HFFc6 (cell line): ENCODE measurements at regions not wholly inside any gene's neighbourhood (a gene's known extent, or its start where the extent isn't known, plus 50 kb on each side); places are given as distances from the start of the nearest gene placed in this dataset.
"Not testable (repeated sequence)": the region's sequence is repeated elsewhere in the genome, so short reads cannot be mapped to it uniquely, and the experiment has no call there.

Experiments used
- DNase-seq: peaks from one replicate; pipeline ENCODE4 v3.0.0-alpha.2; 2018
- H3K27ac Mint-ChIP-seq: 2 replicates; pipeline ENCODE4 v1.8.0; 2020; ENCODE audit warnings: mild to moderate bottlenecking, mixed read lengths
- H3K27me3 Mint-ChIP-seq: 2 replicates; pipeline ENCODE4 v1.8.0; 2021; ENCODE audit warnings: mild to moderate bottlenecking, moderate library complexity, mixed read lengths; ENCODE audit not compliant: insufficient read depth
- H3K36me3 Mint-ChIP-seq: 2 replicates; pipeline ENCODE4 v1.8.0; 2021; ENCODE audit warnings: low read depth, mixed read lengths
- H3K4me1 Mint-ChIP-seq: 2 replicates; pipeline ENCODE4 v1.8.0; 2020; ENCODE audit warnings: low read depth, mixed read lengths
- H3K4me3 Mint-ChIP-seq: 2 replicates; pipeline ENCODE4 v1.8.0; 2020; ENCODE audit warnings: mild to moderate bottlenecking, moderate library complexity, mixed read lengths
- H3K9me3 Mint-ChIP-seq: 2 replicates; pipeline ENCODE4 v1.8.0; 2020; ENCODE audit warnings: mild to moderate bottlenecking, mixed read lengths
- TF ChIP-seq, protein P1 (sequence below): fragments of 200-600 bp; sonication (generic); IDR thresholded peaks from 2 replicates; pipeline ENCODE4 v1.5.0; 2021; ENCODE audit warnings: antibody characterized with exemption, mild to moderate bottlenecking

DNA sequence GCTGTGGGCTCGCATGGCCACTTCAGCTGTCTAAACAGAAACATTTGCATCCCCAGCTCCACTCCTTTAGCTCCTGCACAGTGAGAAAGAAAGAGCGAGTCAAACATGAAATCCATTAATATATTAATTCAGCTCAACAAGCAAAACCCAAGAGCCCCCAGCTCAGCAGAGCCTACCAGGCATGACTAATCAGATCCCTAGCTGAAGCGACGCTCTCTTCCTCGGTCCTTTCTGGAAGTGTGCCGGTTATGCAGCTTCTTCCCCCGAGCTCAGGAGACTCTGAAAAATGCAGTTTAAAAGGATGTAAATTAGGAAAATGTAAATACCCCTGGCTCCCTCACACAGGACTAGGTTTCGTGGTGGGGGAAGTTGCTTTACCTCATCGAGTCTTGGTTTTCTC lies 221.5 kb downstream of the ANKRD30B start:
- Mint-ChIP-seq H3K27me3 (no peaks in the 10 kb centered on the region), H3K36me3 (no peaks in the 10 kb centered on the region), H3K4me3 (no peak overlapping the region), H3K9me3 (peaks cover 32% of the 10 kb centered on the region), H3K4me1 (no peaks in the 10 kb centered on the region), H3K27ac (no peak overlapping the region)
- no peak for DNase-seq
- TF ChIP-seq, protein P1, sequence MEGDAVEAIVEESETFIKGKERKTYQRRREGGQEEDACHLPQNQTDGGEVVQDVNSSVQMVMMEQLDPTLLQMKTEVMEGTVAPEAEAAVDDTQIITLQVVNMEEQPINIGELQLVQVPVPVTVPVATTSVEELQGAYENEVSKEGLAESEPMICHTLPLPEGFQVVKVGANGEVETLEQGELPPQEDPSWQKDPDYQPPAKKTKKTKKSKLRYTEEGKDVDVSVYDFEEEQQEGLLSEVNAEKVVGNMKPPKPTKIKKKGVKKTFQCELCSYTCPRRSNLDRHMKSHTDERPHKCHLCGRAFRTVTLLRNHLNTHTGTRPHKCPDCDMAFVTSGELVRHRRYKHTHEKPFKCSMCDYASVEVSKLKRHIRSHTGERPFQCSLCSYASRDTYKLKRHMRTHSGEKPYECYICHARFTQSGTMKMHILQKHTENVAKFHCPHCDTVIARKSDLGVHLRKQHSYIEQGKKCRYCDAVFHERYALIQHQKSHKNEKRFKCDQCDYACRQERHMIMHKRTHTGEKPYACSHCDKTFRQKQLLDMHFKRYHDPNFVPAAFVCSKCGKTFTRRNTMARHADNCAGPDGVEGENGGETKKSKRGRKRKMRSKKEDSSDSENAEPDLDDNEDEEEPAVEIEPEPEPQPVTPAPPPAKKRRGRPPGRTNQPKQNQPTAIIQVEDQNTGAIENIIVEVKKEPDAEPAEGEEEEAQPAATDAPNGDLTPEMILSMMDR: no peak

DNA sequence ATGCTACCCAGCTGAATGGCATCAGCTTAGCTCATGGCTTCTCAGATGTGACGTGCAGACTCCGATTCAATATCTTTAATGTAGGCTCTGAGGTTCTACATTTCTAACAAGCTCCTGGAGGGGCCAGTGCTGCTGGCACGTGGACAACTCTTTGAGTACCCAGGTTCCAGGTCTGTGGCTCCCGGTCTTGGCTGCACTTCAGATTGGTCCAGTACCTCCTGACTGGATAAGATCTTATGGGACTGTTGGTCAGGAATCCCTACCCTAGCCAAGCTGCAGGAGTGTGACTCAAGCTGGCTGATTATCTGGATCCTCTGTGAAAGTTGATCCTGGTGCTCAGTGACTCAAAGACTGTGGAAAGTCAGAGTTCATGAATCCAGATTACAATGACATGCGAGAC lies 222.1 kb downstream of the ANKRD30B start:
- TF ChIP-seq, protein P1: no peak
- Mint-ChIP-seq H3K9me3 (peaks cover 35% of the 10 kb centered on the region), H3K4me3 (no peak overlapping the region), H3K27me3 (no peaks in the 10 kb centered on the region), H3K27ac (no peak overlapping the region), H3K36me3 (no peaks in the 10 kb centered on the region), H3K4me1 (no peaks in the 10 kb centered on the region)
- peak; percentile 2 for DNase-seq

DNA sequence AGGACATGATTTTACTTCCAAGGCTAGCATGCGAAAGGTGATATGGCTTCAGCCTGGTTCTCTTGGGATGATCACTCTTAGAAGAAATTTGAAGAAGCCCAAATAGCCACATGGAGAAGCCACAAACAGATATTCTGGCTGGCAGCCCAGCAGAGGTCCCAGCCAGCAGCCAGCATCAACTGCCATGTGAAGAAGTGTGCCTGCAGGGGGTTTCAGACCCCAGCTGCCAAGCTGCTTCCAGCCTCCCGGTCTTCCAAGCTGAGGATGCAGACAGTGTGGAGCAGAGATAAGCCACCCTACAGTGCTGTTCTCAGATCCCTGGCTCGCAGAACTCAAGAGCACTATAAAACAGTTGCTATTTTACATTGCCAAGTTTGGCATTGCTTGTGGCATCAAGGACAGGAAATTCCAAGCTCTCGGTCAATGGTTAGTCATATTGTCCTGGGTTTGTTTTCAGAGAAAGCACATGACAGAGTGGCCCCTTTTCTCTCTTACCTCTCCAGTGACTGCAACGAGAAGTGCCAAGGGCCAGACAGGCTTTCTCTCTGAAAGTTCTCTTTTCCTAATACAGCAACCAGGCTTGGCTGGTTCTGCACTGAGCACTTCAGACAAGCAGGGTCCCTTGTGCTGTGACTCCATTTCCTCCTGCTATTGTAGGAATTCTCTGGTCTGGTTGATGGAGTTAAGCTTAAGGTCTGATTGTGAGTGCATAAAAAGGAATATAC lies 223.7 kb downstream of the ANKRD30B start:
- TF ChIP-seq, protein P1: no peak
- H3K9me3 Mint-ChIP-seq: peaks cover 45% of the 10 kb centered on the region
- DNase-seq: peak; percentile 2
- no peaks in the 10 kb centered on the region for H3K27me3 Mint-ChIP-seq
- no peak overlapping the region for H3K27ac Mint-ChIP-seq
- H3K36me3 Mint-ChIP-seq: no peaks in the 10 kb centered on the region
- H3K4me3 Mint-ChIP-seq: no peak overlapping the region
- no peaks in the 10 kb centered on the region for H3K4me1 Mint-ChIP-seq

DNA sequence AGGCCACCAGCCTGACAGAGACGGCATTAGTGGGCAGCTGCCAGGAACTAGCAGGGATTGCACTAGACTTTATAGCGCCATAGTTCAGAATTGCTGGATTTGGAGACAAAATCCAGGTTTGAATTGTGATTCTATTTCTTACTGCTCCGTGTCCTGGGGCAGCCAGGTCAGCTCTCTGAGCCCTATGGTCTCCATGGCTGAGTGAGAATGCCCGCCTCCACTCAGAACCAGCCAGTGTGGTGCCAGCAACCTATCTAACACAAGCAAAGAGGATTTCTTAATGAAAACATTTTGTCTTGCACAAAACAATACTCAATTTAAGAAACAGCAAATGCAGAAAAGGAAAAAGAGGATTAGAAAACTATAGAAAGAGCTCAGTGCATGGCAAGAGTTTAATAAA lies 225.4 kb downstream of the ANKRD30B start:
- H3K4me1 Mint-ChIP-seq: not testable (repeated sequence)

DNA sequence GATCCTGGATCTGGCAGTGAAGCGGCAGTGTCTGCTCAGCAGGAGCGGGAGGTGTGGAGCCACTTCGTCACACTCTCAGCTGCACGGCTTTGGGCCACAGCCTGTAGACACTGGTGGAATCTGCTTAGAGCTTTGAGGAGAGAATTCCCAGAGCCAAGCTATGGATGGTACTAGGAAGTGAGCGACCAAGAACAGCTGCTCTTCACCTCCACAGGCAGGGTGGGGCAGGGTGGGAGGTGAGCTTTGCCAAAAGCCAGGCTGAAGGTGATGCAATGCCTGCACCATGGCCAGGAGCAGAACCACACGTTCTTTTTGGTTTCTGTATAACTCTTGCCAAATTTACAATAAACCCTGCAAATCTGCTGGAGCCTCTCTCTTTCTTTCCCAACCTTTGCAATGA lies 226.1 kb downstream of the ANKRD30B start:
- Mint-ChIP-seq H3K36me3 (no peaks in the 10 kb centered on the region), H3K27ac (no peak overlapping the region), H3K4me1 (no peaks in the 10 kb centered on the region), H3K4me3 (no peak overlapping the region), H3K27me3 (no peaks in the 10 kb centered on the region), H3K9me3 (peaks cover 48% of the 10 kb centered on the region)
- DNase-seq: no peak
- TF ChIP-seq, protein P1: no peak

More for the DNA sequence above, 225.4 kb downstream of the ANKRD30B start:
- not testable (repeated sequence) for H3K27me3 Mint-ChIP-seq, H3K36me3 Mint-ChIP-seq, H3K27ac Mint-ChIP-seq, H3K4me3 Mint-ChIP-seq, DNase-seq
- peaks cover 50% of the 10 kb centered on the region for H3K9me3 Mint-ChIP-seq

DNA sequence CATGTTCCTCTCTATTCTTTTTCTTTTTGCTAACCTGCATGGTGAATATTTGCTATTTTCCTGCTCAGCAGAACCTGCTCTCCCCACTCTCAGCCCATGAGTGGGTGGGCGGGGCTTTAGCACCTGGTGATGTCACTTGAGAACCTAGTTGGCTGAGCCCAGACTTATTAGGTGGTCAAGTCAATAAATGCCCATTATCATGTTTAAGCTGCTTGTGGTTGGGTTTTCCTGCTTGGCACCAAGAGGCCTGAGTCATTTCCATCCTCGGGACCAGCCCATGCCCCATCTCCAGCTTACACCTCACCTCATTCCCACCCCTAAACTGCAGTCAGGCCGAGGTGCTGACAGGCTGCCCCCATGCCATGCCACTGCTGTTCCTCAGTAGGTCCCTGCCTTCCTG lies 226.6 kb downstream of the ANKRD30B start:
- Mint-ChIP-seq H3K27me3 (no peaks in the 10 kb centered on the region), H3K27ac (no peak overlapping the region), H3K4me1 (no peaks in the 10 kb centered on the region), H3K4me3 (no peak overlapping the region), H3K36me3 (no peaks in the 10 kb centered on the region), H3K9me3 (peaks cover 45% of the 10 kb centered on the region)
- no peak for DNase-seq
- TF ChIP-seq, protein P1: no peak
